CD4-positive, alpha-beta T cell (primary cell): ENCODE measurements at regions not wholly inside any gene's neighbourhood (a gene's known extent, or its start where the extent isn't known, plus 50 kb on each side); places are given as distances from the start of the nearest gene placed in this dataset.

ENCODE experiments used
- ATAC-seq: fragments of 200-7000 bp; cut with Tn5 transposase; one replicate; pipeline ENCODE4 v1.10.0; 2022; ENCODE audit warnings: mild to moderate bottlenecking; ENCODE audit not compliant: poor library complexity
- CTCF ChIA-PET: fragments of 350-600 bp; sonication (Branson Sonifier 250); formaldehyde crosslinking; loops from one replicate; lab custom pipeline; 2021; ENCODE audit warnings: antibody characterized with exemption, inconsistent platforms; lab: Charles Lee
- POLR2A ChIA-PET: fragments of 350-600 bp; sonication (Branson Sonifier 250); formaldehyde crosslinking; loops from one replicate; lab custom pipeline; 2021; ENCODE audit warnings: antibody characterized with exemption, inconsistent platforms; lab: Charles Lee
- DNase-seq, 14 experiments: peaks; one replicate each; pipeline ENCODE4 v3.0.0-alpha.2; 2013 to 2020; ENCODE audit warnings: mixed read lengths in 2 of 14
- H3K27ac ChIP-seq, 2 donors: one replicate each; pipeline versions ENCODE4 v1.5.1 to v1.7.0; 2013; ENCODE audit warnings: low read length in 2 of 2, low read depth in 1 of 2, mild to moderate bottlenecking in 1 of 2
- H3K27me3 ChIP-seq, 2 experiments: 1 replicate in 1 of 2; 2 replicates in 1 of 2; pipeline versions ENCODE4 v1.6.1 to v1.7.0; 2013; ENCODE audit warnings: low read length in 2 of 2, control low read depth in 1 of 2, mild to moderate bottlenecking in 1 of 2, moderate library complexity in 1 of 2; ENCODE audit not compliant: insufficient read depth in 2 of 2, control insufficient read depth in 1 of 2
- H3K36me3 ChIP-seq: one replicate; pipeline ENCODE4 v1.6.1; 2013; ENCODE audit warnings: low read length, control low read depth; ENCODE audit not compliant: insufficient read depth
- H3K4me1 ChIP-seq: one replicate; pipeline ENCODE4 v1.6.1; 2013; ENCODE audit warnings: low read length, control low read depth; ENCODE audit not compliant: insufficient read depth
- H3K4me3 ChIP-seq: one replicate; pipeline ENCODE4 v1.5.1; 2013; ENCODE audit warnings: mild to moderate bottlenecking, low read length, moderate library complexity
- H3K9me3 ChIP-seq, 2 experiments: 1 replicate in 1 of 2; 2 replicates in 1 of 2; pipeline versions ENCODE4 v1.6.1 to v1.7.0; 2013; ENCODE audit warnings: low read length in 2 of 2, mild to moderate bottlenecking in 2 of 2, control low read depth in 1 of 2, moderate library complexity in 1 of 2; ENCODE audit not compliant: control insufficient read depth in 1 of 2, insufficient read depth in 1 of 2
- H3K27ac Mint-ChIP-seq: one replicate; pipeline ENCODE4 v1.8.0; 2020; ENCODE audit warnings: mixed read lengths
- H3K27me3 Mint-ChIP-seq: one replicate; pipeline ENCODE4 v1.8.0; 2021; ENCODE audit warnings: mixed read lengths
- H3K36me3 Mint-ChIP-seq: one replicate; pipeline ENCODE4 v1.8.0; 2021; ENCODE audit warnings: low read depth, mixed read lengths
- H3K4me1 Mint-ChIP-seq: one replicate; pipeline ENCODE4 v1.8.0; 2021; ENCODE audit warnings: low read depth, mixed read lengths
- H3K4me3 Mint-ChIP-seq: one replicate; pipeline ENCODE4 v1.8.0; 2020; ENCODE audit warnings: mild to moderate bottlenecking, mixed read lengths
- H3K9me3 Mint-ChIP-seq: one replicate; pipeline ENCODE4 v1.8.0; 2020; ENCODE audit warnings: mixed read lengths
- CTCF ChIP-seq: fragments of 200-600 bp; IDR thresholded peaks from one replicate; pipeline ENCODE4 v1.8.0; 2022; ENCODE audit warnings: antibody characterized with exemption, mild to moderate bottlenecking
- intact Hi-C, 2 experiments: fragments of 100-400 bp; cut with DNase I in 1 of 2; cut with micrococcal nuclease in 1 of 2; formaldehyde crosslinking; loops; one replicate each; pipeline versions ENCODE4 v1.15.1 to v1.9.0; 2023 to 2025; cut with DNase I, micrococcal nuclease

- Histone ChIP-seq H3K4me3 (no peak overlapping the region), H3K36me3 (no peaks in the 10 kb centered on the region), H3K27me3 (no peaks in the 10 kb centered on the region), H3K4me1 (no peaks in the 10 kb centered on the region), H3K9me3 (no peaks in the 10 kb centered on the region), H3K27ac (no peak overlapping the region)
- H3K9me3 Mint-ChIP-seq: peaks cover 2% of the 10 kb centered on the region
- ATAC-seq: no peak
- peaks cover 6% of the 10 kb centered on the region for H3K4me1 Mint-ChIP-seq
- intact Hi-C loops: no loop called here
- H3K27me3 Mint-ChIP-seq: no peaks in the 10 kb centered on the region
- H3K4me3 Mint-ChIP-seq: no peak overlapping the region
- DNase-seq: no peak
- TF ChIP-seq CTCF: no peak
- CTCF ChIA-PET: no interaction called here
- no peak overlapping the region for H3K27ac Mint-ChIP-seq
- H3K36me3 Mint-ChIP-seq: no peaks in the 10 kb centered on the region
- POLR2A ChIA-PET: no interaction called here
Measured at GRCh38 chr12:90287585-90287984, 578.9 kb upstream of the ATP2B1 start.

GRCh38 chr12:90281154-90281868 lies 572.7 kb upstream of the ATP2B1 start:
- intact Hi-C loops: no loop called here
- no peaks in the 10 kb centered on the region for H3K27me3 ChIP-seq
- CTCF ChIA-PET: no interaction called here
- no peaks in the 10 kb centered on the region for H3K36me3 ChIP-seq
- no peak overlapping the region for H3K27ac ChIP-seq
- TF ChIP-seq CTCF: no peak
- Mint-ChIP-seq H3K27me3 (no peaks in the 10 kb centered on the region), H3K36me3 (no peaks in the 10 kb centered on the region), H3K4me3 (no peak overlapping the region), H3K9me3 (peaks cover 6% of the 10 kb centered on the region), H3K27ac (no peak overlapping the region), H3K4me1 (no peaks in the 10 kb centered on the region)
- no peaks in the 10 kb centered on the region for H3K4me1 ChIP-seq
- no peak overlapping the region for H3K4me3 ChIP-seq
- POLR2A ChIA-PET: no interaction called here
- peaks cover 8% of the 10 kb centered on the region in 2 experiments for H3K9me3 ChIP-seq
- no peak for ATAC-seq
- DNase-seq: no peak

GRCh38 chr12:90280564-90281058 lies 572.0 kb upstream of the ATP2B1 start:
- H3K36me3 ChIP-seq: no peaks in the 10 kb centered on the region
- H3K27me3 ChIP-seq: no peaks in the 10 kb centered on the region
- no peak for TF ChIP-seq CTCF
- H3K4me3 ChIP-seq: no peak overlapping the region
- ChIA-PET CTCF (no interaction called here), POLR2A (no interaction called here)
- no peak overlapping the region for H3K27ac ChIP-seq
- intact Hi-C loops: no loop called here
- no peak overlapping the region for H3K27ac Mint-ChIP-seq
- DNase-seq (peak in 3 of 14 experiments; percentile 5 to 23 (median 13)), ATAC-seq (no peak)
- H3K9me3 ChIP-seq: peaks cover 8% of the 10 kb centered on the region in 2 experiments
- no peaks in the 10 kb centered on the region for H3K36me3 Mint-ChIP-seq
- no peaks in the 10 kb centered on the region for H3K4me1 Mint-ChIP-seq
- H3K4me1 ChIP-seq: no peaks in the 10 kb centered on the region
- no peak overlapping the region for H3K4me3 Mint-ChIP-seq
- no peaks in the 10 kb centered on the region for H3K27me3 Mint-ChIP-seq
- H3K9me3 Mint-ChIP-seq: peaks cover 6% of the 10 kb centered on the region
